MM.1S (cell line): ENCODE measurements at regions not wholly inside any gene's neighbourhood (a gene's known extent, or its start where the extent isn't known, plus 50 kb on each side); places are given as distances from the start of the nearest gene placed in this dataset.

Experiments used
- CTCF ChIP-seq: fragments of 300-600 bp; sonication (generic); IDR thresholded peaks from 2 replicates; pipeline ENCODE4 v1.5.1; 2016; ENCODE audit warnings: antibody characterized with exemption, low read length, mixed read lengths
- EZH2 ChIP-seq: fragments of 300-600 bp; sonication (generic); optimal IDR thresholded peaks from 2 replicates; pipeline ENCODE3; 2017; ENCODE audit warnings: low read depth, mild to moderate bottlenecking, antibody characterized with exemption, low read length, mixed read lengths

DNA sequence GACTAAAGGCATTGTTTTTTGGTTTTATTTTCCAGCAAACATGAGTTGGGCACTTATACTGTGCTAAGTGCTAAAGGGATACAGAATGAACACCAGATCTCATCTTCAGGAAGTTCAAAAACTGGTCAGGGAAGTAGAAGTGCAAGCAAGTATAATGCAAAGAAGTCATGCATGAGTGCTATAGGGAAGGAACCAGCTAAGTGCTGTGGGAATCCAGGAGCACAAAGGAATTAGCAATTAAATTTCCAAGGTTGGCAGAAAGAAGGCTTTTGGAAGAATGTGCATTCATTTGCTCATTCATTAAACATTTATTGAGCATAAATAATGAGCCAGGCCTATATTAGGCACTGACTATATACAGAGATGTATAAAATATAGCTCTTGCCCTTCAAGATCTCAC lies 143.7 kb upstream of the ARHGAP42 start:
- TF ChIP-seq EZH2 (no peak), CTCF (no peak)
